Islet precursor cell (in vitro differentiated cells): ENCODE measurements at regions not wholly inside any gene's neighbourhood (a gene's known extent, or its start where the extent isn't known, plus 50 kb on each side); places are given as distances from the start of the nearest gene placed in this dataset.
"Not testable (repeated sequence)": the region's sequence is repeated elsewhere in the genome, so short reads cannot be mapped to it uniquely, and the experiment has no call there.

Experiments
- DNase-seq: peaks from one replicate; pipeline ENCODE4 v3.0.0-alpha.2; 2018

GRCh38 chr4:164239976-164240375 lies 514.0 kb upstream of the SMIM31 start:
- no peak for DNase-seq

- DNase-seq = no peak
These were observed 502.7 kb upstream of the SMIM31 start for GRCh38 chr4:164251257-164251656.

DNA sequence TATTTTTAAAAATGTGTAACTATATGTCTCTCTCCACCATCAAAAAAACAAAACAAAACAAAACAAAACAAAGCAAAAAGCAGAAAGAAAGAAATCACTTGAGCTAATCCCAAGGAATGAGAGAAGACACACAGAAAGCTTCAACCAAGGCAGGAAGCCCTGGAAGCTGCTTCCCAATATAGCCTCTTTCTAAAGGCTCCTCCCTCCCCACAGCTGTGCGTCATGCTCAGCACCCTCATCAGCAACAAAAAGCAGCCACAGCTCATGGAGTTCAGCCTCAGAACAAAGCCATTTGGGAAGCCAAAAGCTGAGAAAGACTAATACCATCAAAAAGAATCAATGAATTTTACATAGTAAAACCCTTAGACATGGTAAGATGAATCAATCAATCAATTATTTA lies 501.6 kb upstream of the SMIM31 start:
- peak; percentile 73 for DNase-seq

- no peak for DNase-seq
These were observed 492.1 kb upstream of the SMIM31 start for GRCh38 chr4:164261831-164262230.

- not testable (repeated sequence) for DNase-seq
These were observed 491.4 kb upstream of the SMIM31 start for GRCh38 chr4:164262508-164262907.

DNA sequence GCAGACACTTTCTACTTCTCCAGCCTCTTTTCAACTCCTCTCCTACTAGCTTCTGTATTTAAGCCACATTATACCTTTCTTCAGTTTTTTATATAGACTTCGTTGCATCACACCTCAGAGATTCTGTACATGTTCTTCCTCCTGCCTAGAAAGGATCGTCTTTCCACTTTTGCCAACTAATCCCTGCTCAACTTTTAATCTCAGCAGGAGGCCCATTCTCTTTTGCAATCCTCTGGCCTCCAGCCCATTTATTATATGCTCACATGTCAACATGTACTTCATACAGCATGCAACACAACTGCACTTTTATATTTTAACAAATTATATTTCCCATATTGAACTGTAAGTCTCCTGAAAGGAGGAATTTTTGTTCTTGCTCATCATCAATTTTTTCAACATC lies 476.5 kb upstream of the SMIM31 start:
- DNase-seq = not testable (repeated sequence)

- DNase-seq = no peak
These were observed 466.8 kb upstream of the SMIM31 start for GRCh38 chr4:164287173-164287572.

GRCh38 chr4:164288578-164288977 lies 465.4 kb upstream of the SMIM31 start:
- no peak for DNase-seq

DNA sequence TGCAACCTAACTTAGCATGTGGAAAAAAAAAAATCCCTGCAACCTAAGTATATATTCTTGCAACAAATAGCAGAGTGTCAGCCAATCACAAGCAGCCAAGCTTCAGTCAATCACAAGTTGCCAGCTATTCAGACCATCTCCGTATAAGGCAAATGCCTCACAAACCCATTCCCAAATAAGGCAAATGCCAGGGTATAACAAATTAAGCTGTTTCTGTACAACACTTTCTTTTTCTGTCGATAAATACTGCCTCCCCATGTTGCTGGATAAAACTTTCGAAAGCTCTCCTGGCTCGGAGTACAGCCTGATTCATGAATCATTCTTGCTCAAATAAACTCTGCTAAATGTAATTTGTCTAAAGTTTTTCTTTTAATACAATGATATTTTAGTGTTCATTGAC lies 460.7 kb upstream of the SMIM31 start:
- DNase-seq = no peak

DNA sequence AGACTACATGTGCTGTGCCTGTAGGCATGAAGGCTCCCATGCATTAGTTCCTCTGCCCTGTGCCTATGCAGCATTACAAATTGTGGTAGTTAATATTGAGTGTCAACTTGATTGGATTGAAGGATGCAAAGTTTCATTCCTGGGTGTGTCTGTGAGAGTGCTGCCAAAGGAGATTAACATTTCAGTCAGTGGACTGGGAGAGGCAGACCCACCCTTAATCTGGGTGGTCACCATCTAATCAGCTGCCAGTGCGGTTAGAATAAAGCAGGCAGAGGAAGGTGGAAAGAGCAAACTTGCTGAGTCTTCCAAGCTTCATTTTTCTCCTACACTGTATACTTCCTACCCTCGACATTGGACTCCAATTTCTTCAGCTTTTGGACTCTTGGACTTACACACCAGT lies 460.2 kb upstream of the SMIM31 start:
- no peak for DNase-seq

DNA sequence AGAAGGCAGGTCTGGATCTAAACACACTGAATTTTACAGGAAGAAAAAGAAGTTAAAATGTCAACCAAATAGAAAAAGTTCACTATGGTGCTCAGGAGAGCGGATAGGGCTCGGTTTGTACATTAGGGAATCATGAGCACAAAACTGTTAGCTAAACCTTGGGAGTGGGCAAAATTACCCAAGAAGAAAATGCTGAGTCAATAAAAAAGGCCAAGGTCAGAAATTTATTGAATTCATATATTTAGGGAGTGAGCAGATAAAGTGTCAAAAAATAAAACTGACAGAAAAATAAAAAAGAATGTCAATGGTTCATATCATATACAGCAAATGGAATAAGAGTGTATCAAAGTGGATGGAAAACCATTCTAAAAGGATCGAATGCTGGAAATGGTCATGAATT lies 452.5 kb upstream of the SMIM31 start:
- no peak for DNase-seq

DNA sequence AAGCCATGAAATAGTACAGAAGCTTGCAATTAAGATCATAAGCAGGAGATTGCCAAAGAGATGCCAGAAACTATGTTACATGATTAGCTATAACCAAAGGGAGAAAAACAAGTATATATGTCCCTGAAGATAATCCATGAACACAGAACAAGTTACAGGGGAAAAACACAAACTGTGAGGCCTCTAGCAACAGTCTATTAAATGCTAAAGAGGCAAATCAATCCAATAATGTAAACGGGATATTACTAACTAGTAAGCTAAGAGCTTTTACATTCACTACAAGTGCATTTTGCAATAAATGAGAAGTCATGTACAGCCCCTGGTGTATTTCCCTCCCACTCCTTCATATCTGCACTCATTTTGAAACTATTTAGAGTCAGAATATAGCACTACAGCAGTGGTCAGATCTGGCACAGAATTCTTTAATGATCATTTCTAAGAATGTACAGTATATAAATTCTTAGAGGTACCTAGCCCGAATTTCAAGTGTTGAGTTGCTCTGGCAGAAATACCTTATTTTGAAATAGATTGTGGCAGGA lies 449.8 kb upstream of the SMIM31 start:
- no peak for DNase-seq

DNA sequence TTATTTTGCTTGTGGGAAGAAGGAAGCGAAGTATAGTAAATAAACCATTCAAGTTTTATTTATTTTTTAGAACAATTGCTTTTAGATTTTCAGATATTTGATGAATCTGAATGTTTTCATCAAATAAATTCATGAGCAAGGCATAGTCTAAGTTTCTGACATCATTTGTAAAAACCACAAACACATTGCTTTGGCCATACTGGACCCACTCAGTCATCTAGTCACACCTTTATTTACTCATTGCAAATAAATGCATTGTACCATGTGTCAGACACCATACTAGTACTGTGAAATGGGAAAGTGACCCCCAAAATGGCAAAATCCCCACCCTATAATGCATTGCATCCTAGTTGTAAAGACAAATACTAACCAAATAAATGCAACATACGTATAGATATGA lies 449.1 kb upstream of the SMIM31 start:
- no peak for DNase-seq

- DNase-seq = no peak
These were observed 446.7 kb upstream of the SMIM31 start for GRCh38 chr4:164307262-164307661.

GRCh38 chr4:164312671-164313070 lies 441.3 kb upstream of the SMIM31 start:
- DNase-seq = no peak

GRCh38 chr4:164313853-164314252 lies 440.1 kb upstream of the SMIM31 start:
- no peak for DNase-seq

DNA sequence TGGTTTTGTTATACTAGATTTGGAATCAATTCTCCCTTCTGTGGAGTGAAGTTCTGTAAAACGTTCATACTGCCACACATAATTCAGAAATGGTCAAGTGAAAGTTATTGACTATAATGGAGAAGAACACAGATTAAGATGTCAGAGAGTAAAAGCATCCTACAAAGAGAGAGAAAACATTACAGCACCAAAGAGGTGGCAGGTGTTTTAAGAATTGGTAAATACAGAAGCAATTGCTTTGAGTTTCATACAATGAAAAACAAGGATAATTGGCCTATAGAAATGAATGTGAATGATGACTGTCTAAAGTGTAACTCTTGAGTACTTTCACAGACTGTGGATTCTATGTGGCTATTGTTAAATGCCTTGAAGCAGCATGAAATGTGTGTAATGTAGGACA lies 435.6 kb upstream of the SMIM31 start:
- DNase-seq = no peak

DNA sequence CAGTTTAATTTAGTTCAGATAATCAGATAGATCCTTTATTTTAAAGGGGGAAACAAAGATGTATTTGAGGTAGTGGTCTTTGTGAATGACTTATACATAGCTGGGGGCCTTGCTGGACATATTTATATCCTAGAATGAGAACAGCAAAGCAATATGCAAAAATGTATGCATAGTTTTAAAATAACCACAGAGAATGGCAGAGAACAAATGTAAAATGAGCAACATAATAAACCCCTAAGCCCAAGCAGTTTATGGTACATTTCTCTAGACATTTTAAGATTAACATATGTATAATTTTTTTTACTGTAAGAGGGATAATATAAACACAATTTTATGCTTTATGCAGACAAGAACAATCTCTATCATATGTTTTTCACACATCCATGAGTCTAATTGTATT lies 434.2 kb upstream of the SMIM31 start:
- DNase-seq = no peak

GRCh38 chr4:164320847-164321246 lies 433.1 kb upstream of the SMIM31 start:
- DNase-seq = no peak

DNA sequence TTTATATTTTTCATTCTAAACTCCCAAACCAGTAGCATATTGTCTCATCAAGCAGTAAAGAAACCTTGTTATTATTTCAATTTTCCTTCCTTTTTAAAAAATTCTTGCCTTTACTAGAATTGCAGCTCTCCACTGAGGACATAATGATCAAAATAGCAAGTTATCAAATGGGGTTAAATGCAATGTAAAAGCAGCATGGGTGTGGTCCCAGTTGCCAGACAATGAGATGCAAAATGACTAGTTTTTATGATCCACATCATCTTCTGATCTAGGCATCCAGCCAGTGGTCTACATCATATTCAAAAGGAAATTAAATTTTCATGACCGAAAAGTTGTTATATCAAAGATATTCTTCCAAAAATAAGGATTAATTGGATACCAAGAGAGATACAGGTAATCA lies 427.9 kb upstream of the SMIM31 start:
- DNase-seq = no peak

DNA sequence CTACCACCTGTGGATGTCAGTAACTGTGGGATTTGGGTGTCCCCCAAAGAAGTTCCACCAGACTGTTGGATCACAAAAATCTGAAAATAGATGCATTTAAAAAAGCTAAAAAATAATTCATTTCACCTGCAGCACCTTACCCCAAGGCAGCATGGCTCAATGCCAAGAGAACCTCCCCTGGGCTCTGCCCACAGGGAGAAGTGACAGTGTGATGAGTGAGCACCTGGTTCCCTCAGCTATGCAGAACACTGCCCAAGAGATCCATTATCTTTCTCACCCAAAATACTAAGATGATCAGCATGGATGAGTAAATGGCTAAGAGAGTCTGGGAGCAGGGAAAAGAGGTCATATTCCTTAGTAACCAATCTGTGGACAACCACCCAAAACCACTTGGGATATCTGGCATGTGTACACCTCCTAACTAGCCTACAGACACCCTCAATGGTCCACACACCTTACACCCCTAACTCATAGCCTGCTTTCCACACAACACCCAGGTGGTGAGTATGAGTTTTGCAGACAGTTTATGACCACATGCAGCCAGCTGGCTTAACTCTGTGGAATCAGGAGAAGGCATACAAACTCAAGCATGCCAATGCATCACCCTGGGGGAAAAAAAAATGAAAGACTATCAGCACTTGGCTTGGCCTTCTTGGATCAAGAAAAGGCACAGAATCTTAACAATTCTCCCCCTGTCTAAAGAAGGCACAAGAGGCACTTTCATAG lies 416.5 kb upstream of the SMIM31 start:
- DNase-seq = no peak

DNA sequence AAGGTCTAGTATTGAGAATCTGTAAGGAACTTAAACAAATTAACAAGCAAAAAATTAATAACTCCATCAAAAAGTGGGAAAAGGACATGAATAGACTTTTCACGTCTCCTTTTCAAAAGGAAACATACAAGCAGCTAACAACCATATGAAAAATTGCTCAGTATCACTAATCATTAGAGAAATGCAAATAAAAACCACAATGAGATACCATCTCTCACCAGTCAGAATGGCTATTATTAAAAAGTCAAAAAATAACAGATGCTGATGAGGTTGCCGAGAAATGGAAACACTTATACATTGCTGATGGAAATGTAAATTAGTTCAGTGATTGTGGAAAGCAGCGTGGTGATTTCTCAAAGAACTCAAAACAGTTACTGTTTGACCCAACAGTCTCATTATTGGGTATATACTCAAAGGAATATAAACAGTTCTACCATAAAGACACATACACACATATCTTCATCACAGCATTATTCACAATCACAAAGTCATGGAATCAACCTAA lies 410.4 kb upstream of the SMIM31 start:
- no peak for DNase-seq

GRCh38 chr4:164345756-164346155 lies 408.2 kb upstream of the SMIM31 start:
- DNase-seq = no peak

- no peak for DNase-seq
These were observed 403.9 kb upstream of the SMIM31 start for GRCh38 chr4:164350061-164350460.

- not testable (repeated sequence) for DNase-seq
These were observed 403.2 kb upstream of the SMIM31 start for GRCh38 chr4:164350716-164351115.
